IMR-90 (cell line): ENCODE measurements at regions not wholly inside any gene's neighbourhood (a gene's known extent, or its start where the extent isn't known, plus 50 kb on each side); places are given as distances from the start of the nearest gene placed in this dataset.

Experiments used
- ATAC-seq: fragments of 200-7000 bp; cut with Tn5 transposase; 2 replicates; pipeline ENCODE4 v1.9.1; 2020; ENCODE audit warnings: low read depth, mild to moderate bottlenecking, moderate library complexity
- BruUV-seq: library from RNA; stranded (reverse); fragments of 400-500 nt; replicated peaks from 2 replicates; lab custom pipeline; 2021; lab: Mats Ljungman, UMichigan
- CTCF ChIA-PET: fragments of 300-600 bp; formaldehyde crosslinking; extraction: SDS; loops from one replicate; lab custom pipeline; 2021; ENCODE audit warnings: antibody characterized with exemption; lab: Yijun Ruan, JAX
- POLR2A ChIA-PET: fragments of 300-600 bp; sonication (Branson Sonifier 250); formaldehyde crosslinking; loops from one replicate; lab custom pipeline; 2022; ENCODE audit warnings: antibody characterized with exemption; ENCODE audit not compliant: unreplicated experiment; lab: Charles Lee
- DNase-seq: peaks from one replicate; pipeline ENCODE4 v3.0.0; 2013
- H2AFZ ChIP-seq: replicated peaks from 2 replicates; pipeline ENCODE3; 2013; ENCODE audit warnings: low read length, mild to moderate bottlenecking; ENCODE audit not compliant: poor library complexity
- H2AK5ac ChIP-seq: 2 replicates; pipeline ENCODE4 v1.6.1; 2013; ENCODE audit warnings: low read depth, low read length, inconsistent platforms
- H2AK9ac ChIP-seq: replicated peaks from 2 replicates; pipeline ENCODE3; 2013; ENCODE audit warnings: mild to moderate bottlenecking, low read depth, low read length, moderate library complexity; ENCODE audit not compliant: poor library complexity
- H2BK120ac ChIP-seq: 2 replicates; pipeline ENCODE4 v1.6.1; 2013; ENCODE audit warnings: low read depth, low read length, inconsistent platforms
- H2BK15ac ChIP-seq: 3 replicates; pipeline ENCODE4 v1.6.1; 2013; ENCODE audit warnings: low read depth, low read length, inconsistent platforms
- H2BK20ac ChIP-seq: 2 replicates; pipeline ENCODE4 v1.6.1; 2013; ENCODE audit warnings: low read depth, mild to moderate bottlenecking, inconsistent platforms, low read length, moderate library complexity
- H2BK5ac ChIP-seq: 2 replicates; pipeline ENCODE4 v1.6.1; 2013; ENCODE audit warnings: mild to moderate bottlenecking, low read depth, low read length, inconsistent platforms; ENCODE audit not compliant: poor library complexity, severe bottlenecking
- H3K14ac ChIP-seq: replicated peaks from 2 replicates; pipeline ENCODE4 v1.6.1; 2013; ENCODE audit warnings: low read depth, low read length, inconsistent platforms
- H3K18ac ChIP-seq: 2 replicates; pipeline ENCODE4 v1.6.1; 2013; ENCODE audit warnings: low read depth, low read length, control low read depth
- H3K23ac ChIP-seq: 2 replicates; pipeline ENCODE4 v1.6.1; 2013; ENCODE audit warnings: low read depth, low read length, inconsistent platforms
- H3K27ac ChIP-seq: 2 replicates; pipeline ENCODE4 v1.5.1; 2013; ENCODE audit warnings: mild to moderate bottlenecking, control low read depth, low read length; ENCODE audit not compliant: insufficient read depth
- H3K27me3 ChIP-seq: 2 replicates; pipeline ENCODE4 v1.6.1; 2013; ENCODE audit warnings: low read length; ENCODE audit not compliant: control insufficient read depth, insufficient read depth
- H3K36me3 ChIP-seq: 2 replicates; pipeline ENCODE4 v1.6.1; 2013; ENCODE audit warnings: low read length, mixed read lengths; ENCODE audit not compliant: control insufficient read depth, insufficient read depth
- H3K4ac ChIP-seq: 2 replicates; pipeline ENCODE4 v1.6.1; 2013; ENCODE audit warnings: low read depth, low read length, inconsistent platforms
- H3K4me1 ChIP-seq: 2 replicates; pipeline ENCODE4 v1.6.1; 2013; ENCODE audit warnings: low read length, mixed read lengths; ENCODE audit not compliant: control insufficient read depth, insufficient read depth
- H3K4me2 ChIP-seq: 2 replicates; pipeline ENCODE4 v1.6.1; 2013; ENCODE audit warnings: low read depth, mild to moderate bottlenecking, control low read depth, low read length, moderate library complexity
- H3K4me3 ChIP-seq: 2 replicates; pipeline ENCODE4 v1.5.1; 2013; ENCODE audit warnings: low read depth, mild to moderate bottlenecking, control low read depth, low read length, moderate library complexity; ENCODE audit not compliant: insufficient read depth
- H3K56ac ChIP-seq: 2 replicates; pipeline ENCODE4 v1.6.1; 2013; ENCODE audit warnings: low read length, inconsistent platforms; ENCODE audit not compliant: insufficient read depth; ENCODE audit errors: extremely low read depth
- H3K79me1 ChIP-seq, 2 experiments: 2 replicates each; pipeline ENCODE4 v1.6.1; 2013; ENCODE audit warnings: low read length in 2 of 2, inconsistent platforms in 1 of 2, low read depth in 1 of 2
- H3K9ac ChIP-seq: 2 replicates; pipeline ENCODE4 v1.6.1; 2013; ENCODE audit warnings: low read depth, low read length, control low read depth
- H3K9me1 ChIP-seq: 2 replicates; pipeline ENCODE4 v1.6.1; 2013; ENCODE audit warnings: low read length, inconsistent platforms; ENCODE audit not compliant: insufficient read depth
- H3K9me3 ChIP-seq: 2 replicates; pipeline ENCODE4 v1.6.1; 2013; ENCODE audit warnings: low read length; ENCODE audit not compliant: control insufficient read depth, insufficient read depth
- H4K20me1 ChIP-seq: 2 replicates; pipeline ENCODE4 v1.6.1; 2013; ENCODE audit warnings: low read length, inconsistent platforms; ENCODE audit not compliant: insufficient read depth
- H4K5ac ChIP-seq: 2 replicates; pipeline ENCODE4 v1.6.1; 2013; ENCODE audit warnings: mild to moderate bottlenecking, low read depth, low read length, control low read depth
- H4K8ac ChIP-seq, 2 experiments: 2 replicates each; pipeline ENCODE4 v1.6.1; 2013; ENCODE audit warnings: low read depth in 2 of 2, low read length in 2 of 2, control low read depth in 1 of 2, inconsistent platforms in 1 of 2
- H4K91ac ChIP-seq: 2 replicates; pipeline ENCODE4 v1.6.1; 2013; ENCODE audit warnings: low read depth, low read length, inconsistent platforms; ENCODE audit not compliant: insufficient read depth
- CHD1 ChIP-seq: IDR thresholded peaks from 2 replicates; pipeline ENCODE4 v1.6.1; 2012; ENCODE audit warnings: low read depth, low read length, improper control_type of control experiment
- FOS ChIP-seq: fragments of 150-350 bp; IDR thresholded peaks from 2 replicates; pipeline ENCODE4 v1.6.1; 2016; ENCODE audit warnings: low read depth, low read length
- MAFK ChIP-seq: IDR thresholded peaks from 2 replicates; pipeline ENCODE4 v1.6.1; 2012; ENCODE audit warnings: low read depth, low read length, improper control_type of control experiment
- MXI1 ChIP-seq: IDR thresholded peaks from 2 replicates; pipeline ENCODE4 v1.6.1; 2012; ENCODE audit warnings: low read depth, mild to moderate bottlenecking, low read length, moderate library complexity, borderline replicate concordance
- WGBS, 2 experiments: methylation state at CpG; one replicate each; pipeline versions ENCODE4 v1.1.5 to v1.1.7; 2013; ENCODE audit warnings: missing lambda C conversion rate in 2 of 2; ENCODE audit not compliant: insufficient read length in 1 of 2; ENCODE audit errors: extremely low coverage in 2 of 2; 5-methylcytosine and 5-hydroxymethylcytosine counted together
- dilution Hi-C: fragments of 300-500 bp; cut with HindIII; formaldehyde crosslinking; loops from one replicate; pipeline ENCODE4 v1.14.3; 2018; ENCODE audit warnings: low sequenced_read_pairs; ENCODE audit not compliant: unreplicated experiment
- in situ Hi-C: fragments of 300-500 bp; cut with MboI; formaldehyde crosslinking; loops from 3 replicates; pipeline ENCODE4 v1.14.3; 2019; ENCODE audit warnings: low sequenced_read_pairs, inconsistent platforms, mixed read lengths
- intact Hi-C: fragments of 100-400 bp; cut with micrococcal nuclease; formaldehyde crosslinking; loops from 2 replicates; pipeline ENCODE4 v1.10.0; 2022
- TF ChIP-seq, protein P1 (sequence below): conservative IDR thresholded peaks from 2 replicates; pipeline ENCODE4 v1.5.1; 2012; ENCODE audit warnings: mild to moderate bottlenecking, low read depth, low read length, improper control_type of control experiment

DNA sequence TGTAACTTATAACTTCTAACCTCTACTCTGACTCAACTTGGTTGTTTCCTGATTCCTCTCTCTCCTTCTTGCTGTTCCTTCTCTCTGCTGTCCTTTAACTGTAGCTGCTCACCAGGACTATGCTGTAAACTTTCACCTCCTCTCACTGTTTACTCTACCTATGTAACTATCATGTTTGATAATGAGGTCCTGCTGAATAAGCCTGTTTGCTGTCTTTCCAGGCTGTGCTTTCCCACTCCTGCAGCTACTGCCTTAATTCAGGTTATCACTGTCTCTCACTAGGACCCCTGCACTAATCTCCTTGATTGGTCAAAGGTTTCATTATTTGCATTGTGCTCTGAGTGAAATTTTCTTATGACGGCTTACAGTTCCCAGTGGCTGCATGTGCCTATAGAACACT is 633.9 kb upstream of the PTBP2 start:
- dilution Hi-C loops (no loop called here), intact Hi-C loops (no loop called here), in situ Hi-C loops (no loop called here)
- Histone ChIP-seq H4K8ac (no peak overlapping the region), H3K27ac (no peak overlapping the region), H3K23ac (no peak overlapping the region), H3K9me3 (no peaks in the 10 kb centered on the region), H3K36me3 (no peaks in the 10 kb centered on the region), H2BK120ac (no peak overlapping the region), H2BK15ac (no peak overlapping the region), H3K14ac (no peak overlapping the region), H2BK5ac (no peak overlapping the region), H3K4me1 (no peaks in the 10 kb centered on the region), H2AK5ac (no peak overlapping the region), H3K79me1 (no peaks in the 10 kb centered on the region), H3K18ac (no peak overlapping the region), H3K4me2 (no peak overlapping the region), H4K91ac (no peak overlapping the region), H2AFZ (no peak overlapping the region), H3K4me3 (no peak overlapping the region), H3K27me3 (no peaks in the 10 kb centered on the region), H4K20me1 (no peaks in the 10 kb centered on the region), H3K4ac (no peak overlapping the region), H2AK9ac (no peak overlapping the region), H4K5ac (no peak overlapping the region), H2BK20ac (no peak overlapping the region), H3K56ac (no peak overlapping the region), H3K9ac (no peak overlapping the region), H3K9me1 (no peaks in the 10 kb centered on the region)
- WGBS, 2 experiments = no CpG with 5 or more reads among the region's 1 CpG
- CTCF ChIA-PET = no interaction called here
- no TSS peak for BruUV-seq
- POLR2A ChIA-PET = no interaction called here
- ATAC-seq = no peak
- no peak for DNase-seq
- TF ChIP-seq, protein P1, sequence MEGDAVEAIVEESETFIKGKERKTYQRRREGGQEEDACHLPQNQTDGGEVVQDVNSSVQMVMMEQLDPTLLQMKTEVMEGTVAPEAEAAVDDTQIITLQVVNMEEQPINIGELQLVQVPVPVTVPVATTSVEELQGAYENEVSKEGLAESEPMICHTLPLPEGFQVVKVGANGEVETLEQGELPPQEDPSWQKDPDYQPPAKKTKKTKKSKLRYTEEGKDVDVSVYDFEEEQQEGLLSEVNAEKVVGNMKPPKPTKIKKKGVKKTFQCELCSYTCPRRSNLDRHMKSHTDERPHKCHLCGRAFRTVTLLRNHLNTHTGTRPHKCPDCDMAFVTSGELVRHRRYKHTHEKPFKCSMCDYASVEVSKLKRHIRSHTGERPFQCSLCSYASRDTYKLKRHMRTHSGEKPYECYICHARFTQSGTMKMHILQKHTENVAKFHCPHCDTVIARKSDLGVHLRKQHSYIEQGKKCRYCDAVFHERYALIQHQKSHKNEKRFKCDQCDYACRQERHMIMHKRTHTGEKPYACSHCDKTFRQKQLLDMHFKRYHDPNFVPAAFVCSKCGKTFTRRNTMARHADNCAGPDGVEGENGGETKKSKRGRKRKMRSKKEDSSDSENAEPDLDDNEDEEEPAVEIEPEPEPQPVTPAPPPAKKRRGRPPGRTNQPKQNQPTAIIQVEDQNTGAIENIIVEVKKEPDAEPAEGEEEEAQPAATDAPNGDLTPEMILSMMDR = no peak
- TF ChIP-seq MAFK (no peak), CHD1 (no peak), MXI1 (no peak), FOS (no peak)
